HCT116 (cell line): ENCODE measurements at regions not wholly inside any gene's neighbourhood (a gene's known extent, or its start where the extent isn't known, plus 50 kb on each side); places are given as distances from the start of the nearest gene placed in this dataset.

ENCODE experiments used
- ATAC-seq: fragments of 200-7000 bp; cut with Tn5 transposase; 2 replicates; pipeline ENCODE4 v1.9.1; 2020; ENCODE audit warnings: mild to moderate bottlenecking, moderate library complexity
- BruUV-seq: library from RNA; stranded (reverse); fragments of 400-500 nt; replicated peaks from 2 replicates; lab custom pipeline; 2021; lab: Mats Ljungman, UMichigan
- CTCF ChIA-PET: fragments of 300-600 bp; sonication (Branson Sonifier 250); formaldehyde crosslinking; loops from one replicate; lab custom pipeline; 2021; ENCODE audit warnings: antibody characterized with exemption; lab: Charles Lee
- POLR2A ChIA-PET: fragments of 300-600, 350-600 bp; sonication (Branson Sonifier 250); formaldehyde crosslinking; loops from one replicate; lab custom pipeline; 2021; ENCODE audit warnings: antibody characterized with exemption; lab: Charles Lee
- RAD21 ChIA-PET, 2 experiments: fragments of 300-600 bp; sonication (Branson Sonifier 250); formaldehyde crosslinking; loops; one replicate each; lab custom pipeline; 2023; ENCODE audit warnings: low total read pairs in 2 of 2; ENCODE audit not compliant: uncharacterized antibody in 2 of 2, unreplicated experiment in 2 of 2, low non-redundant PET in 1 of 2; lab: Charles Lee
- DNase-seq: peaks from one replicate; pipeline ENCODE4 v3.0.0-alpha.2; 2010; ENCODE audit warnings: low read depth, low spot score
- H2AFZ ChIP-seq: fragments of 200-600 bp; shearing (Covaris generic), sonication (generic); 2 replicates; pipeline ENCODE4 v1.6.1; 2017; ENCODE audit warnings: low read depth, mixed run types, mixed read lengths, antibody characterized with exemption, low read length; ENCODE audit not compliant: poor library complexity, severe bottlenecking
- H3K27ac ChIP-seq: 2 replicates; pipeline ENCODE4 v1.5.1; 2012; ENCODE audit warnings: low read depth, low read length
- H3K27me3 ChIP-seq: fragments of 200-600 bp; sonication (generic); 2 replicates; pipeline ENCODE4 v1.6.1; 2016; ENCODE audit warnings: mixed run types, low read length, mixed read lengths; ENCODE audit not compliant: insufficient read depth
- H3K36me3 ChIP-seq, 2 experiments: fragments of 200-500 bp in 1 of 2; fragments of 200-600 bp in 1 of 2; sonication (Bioruptor generic) in 1 of 2; sonication (generic) in 1 of 2; 2 replicates each; pipeline versions ENCODE4 v1.5.1 to v1.6.1; 2014 to 2016; ENCODE audit warnings: low read length in 2 of 2, inconsistent platforms in 1 of 2, mixed read lengths in 1 of 2, mixed run types in 1 of 2; ENCODE audit not compliant: insufficient read depth in 2 of 2, control insufficient read depth in 1 of 2
- H3K4me1 ChIP-seq, 2 experiments: fragments of 200-600 bp in 1 of 2; sonication (generic) in 1 of 2; 2 replicates each; pipeline versions ENCODE4 v1.5.1 to v1.6.1; 2012 to 2017; ENCODE audit warnings: low read length in 2 of 2, inconsistent platforms in 1 of 2, mild to moderate bottlenecking in 1 of 2, mixed read lengths in 1 of 2, mixed run types in 1 of 2, moderate library complexity in 1 of 2; ENCODE audit not compliant: insufficient read depth in 2 of 2, control insufficient read depth in 1 of 2
- H3K4me2 ChIP-seq: fragments of 200-600 bp; sonication (generic); 2 replicates; pipeline ENCODE4 v1.6.1; 2017; ENCODE audit warnings: mixed run types, low read length, mixed read lengths
- H3K4me3 ChIP-seq, 2 experiments: fragments of 200-600 bp in 1 of 2; sonication (generic) in 1 of 2; replicated peaks in 1 of 2; 2 replicates each; pipeline ENCODE4 v1.5.1; 2011 to 2016; ENCODE audit warnings: low read length in 2 of 2, control low read depth in 1 of 2, low read depth in 1 of 2, mild to moderate bottlenecking in 1 of 2, mixed read lengths in 1 of 2, mixed run types in 1 of 2
- H3K79me2 ChIP-seq: fragments of 200-600 bp; sonication (generic); 2 replicates; pipeline ENCODE4 v1.6.1; 2017; ENCODE audit warnings: mild to moderate bottlenecking, mixed run types, low read length, moderate library complexity, mixed read lengths; ENCODE audit not compliant: insufficient read depth
- H3K9ac ChIP-seq: fragments of 200-600 bp; sonication (generic); 2 replicates; pipeline ENCODE4 v1.6.1; 2016; ENCODE audit warnings: low read length, mixed read lengths
- H3K9me2 ChIP-seq: fragments of 200-600 bp; sonication (generic), shearing (Covaris generic); 2 replicates; pipeline ENCODE4 v1.6.1; 2017; ENCODE audit warnings: mixed run types, mild to moderate bottlenecking, moderate library complexity; ENCODE audit not compliant: insufficient read depth
- H3K9me3 ChIP-seq, 2 experiments: fragments of 200-500 bp in 1 of 2; fragments of 200-600 bp in 1 of 2; sonication (Bioruptor generic) in 1 of 2; sonication (generic) in 1 of 2; 2 replicates each; pipeline ENCODE4 v1.6.1; 2014 to 2017; ENCODE audit warnings: low read length in 2 of 2, mixed read lengths in 2 of 2, inconsistent platforms in 1 of 2, low read depth in 1 of 2, mild to moderate bottlenecking in 1 of 2, mixed run types in 1 of 2, moderate library complexity in 1 of 2; ENCODE audit not compliant: control insufficient read depth in 1 of 2, insufficient read depth in 1 of 2
- H4K20me1 ChIP-seq: fragments of 200-600 bp; sonication (generic), shearing (Covaris generic); 2 replicates; pipeline ENCODE4 v1.6.1; 2017; ENCODE audit warnings: mixed run types, mild to moderate bottlenecking, moderate library complexity; ENCODE audit not compliant: insufficient read depth
- FOSL1 ChIP-seq: IDR thresholded peaks from 2 replicates; pipeline ENCODE4 v1.6.1; 2012; ENCODE audit warnings: low read depth
- POLR2A ChIP-seq: IDR thresholded peaks from 2 replicates; pipeline ENCODE4 v1.7.0; 2011; ENCODE audit warnings: borderline replicate concordance; ENCODE audit not compliant: insufficient read depth, insufficient read length; ENCODE audit errors: extremely low read depth
- REST ChIP-seq: IDR thresholded peaks from 2 replicates; pipeline ENCODE4 v1.6.1; 2012; ENCODE audit warnings: low read depth
- intact Hi-C: fragments of 100-400 bp; cut with micrococcal nuclease; formaldehyde crosslinking; loops from 2 replicates; pipeline ENCODE4 v1.10.0; 2022

- POLR2A ChIA-PET, result no interaction called here
- ATAC-seq, result no peak
Observed at GRCh38 chr1:72662918-72663317, 380.6 kb upstream of the NEGR1 start.

More at GRCh38 chr1:72662918-72663317, 380.6 kb upstream of the NEGR1 start:
- H3K4me3 ChIP-seq, result no peak overlapping the region
- H2AFZ ChIP-seq, result no peak overlapping the region
- H3K36me3 ChIP-seq, result no peaks in the 10 kb centered on the region
- no TSS peak for BruUV-seq
- no peaks in the 10 kb centered on the region for H3K4me1 ChIP-seq
- no peak overlapping the region for H3K9ac ChIP-seq
- no peak for DNase-seq
- H3K27me3 ChIP-seq, result no peaks in the 10 kb centered on the region
- intact Hi-C loops, result no loop called here
- no peak overlapping the region for H3K4me2 ChIP-seq
- no peaks in the 10 kb centered on the region for H3K9me2 ChIP-seq
- H3K9me3 ChIP-seq, result peaks cover 13 to 16% of the 10 kb centered on the region in 2 experiments; a peak in 2 of 4 replicates
- TF ChIP-seq FOSL1 (no peak), REST (no peak), POLR2A (no peak)
- TF ChIP-seq, all 23 proteins: peak for 0
- CTCF ChIA-PET, result no interaction called here
- RAD21 ChIA-PET, result no interaction called here
- no peaks in the 10 kb centered on the region for H3K79me2 ChIP-seq
- no peaks in the 10 kb centered on the region for H4K20me1 ChIP-seq
- no peak overlapping the region for H3K27ac ChIP-seq
